ENCODE measurements at regions not wholly inside any gene's neighbourhood (a gene's known extent, or its start where the extent isn't known, plus 50 kb on each side); places are given as distances from the start of the nearest gene placed in this dataset.

GRCh38 chr12:40508421-40508820 lies 183.8 kb upstream of the CNTN1 start:
- no peak for TF ChIP-seq CTCF (IDR thresholded peaks at IDR 0.05)
- Mint-ChIP-seq H3K4me1 (ENCODE audit: unreplicated experiment) (no peaks in the 10 kb centered on the region), H3K9me3 (ENCODE audit: unreplicated experiment) (peaks cover 9% of the 10 kb centered on the region), H3K4me3 (ENCODE audit: unreplicated experiment) (no peak overlapping the region), H3K27me3 (ENCODE audit: unreplicated experiment) (no peaks in the 10 kb centered on the region), H3K27ac (ENCODE audit: unreplicated experiment) (no peak overlapping the region), H3K36me3 (ENCODE audit: unreplicated experiment) (no peaks in the 10 kb centered on the region)
- no peak for DNase-seq (ENCODE audit: extremely low spot score, unreplicated experiment)

GRCh38 chr12:40511341-40511740 lies 180.9 kb upstream of the CNTN1 start:
- no peaks in the 10 kb centered on the region for H3K4me1 Mint-ChIP-seq (ENCODE audit: unreplicated experiment)
- no peak overlapping the region for H3K4me3 Mint-ChIP-seq (ENCODE audit: unreplicated experiment)
- H3K9me3 Mint-ChIP-seq (ENCODE audit: unreplicated experiment), result peaks cover 9% of the 10 kb centered on the region
- no peak for TF ChIP-seq CTCF (IDR thresholded peaks at IDR 0.05)
- no peaks in the 10 kb centered on the region for H3K36me3 Mint-ChIP-seq (ENCODE audit: unreplicated experiment)
- DNase-seq (ENCODE audit: extremely low spot score, unreplicated experiment), result no peak
- H3K27ac Mint-ChIP-seq (ENCODE audit: unreplicated experiment), result no peak overlapping the region
- H3K27me3 Mint-ChIP-seq (ENCODE audit: unreplicated experiment), result no peaks in the 10 kb centered on the region

- Mint-ChIP-seq H3K9me3 (ENCODE audit: unreplicated experiment) (peaks cover 5% of the 10 kb centered on the region), H3K36me3 (ENCODE audit: unreplicated experiment) (no peaks in the 10 kb centered on the region), H3K27me3 (ENCODE audit: unreplicated experiment) (no peaks in the 10 kb centered on the region), H3K4me3 (ENCODE audit: unreplicated experiment) (no peak overlapping the region), H3K4me1 (ENCODE audit: unreplicated experiment) (no peaks in the 10 kb centered on the region), H3K27ac (ENCODE audit: unreplicated experiment) (no peak overlapping the region)
- DNase-seq (ENCODE audit: extremely low spot score, unreplicated experiment), result no peak
- no peak for TF ChIP-seq CTCF (IDR thresholded peaks at IDR 0.05)
These were observed 177.0 kb upstream of the CNTN1 start for GRCh38 chr12:40515041-40515816.

- H3K9me3 Mint-ChIP-seq (ENCODE audit: unreplicated experiment), result no peaks in the 10 kb centered on the region
- H3K27me3 Mint-ChIP-seq (ENCODE audit: unreplicated experiment), result no peaks in the 10 kb centered on the region
- TF ChIP-seq CTCF (IDR thresholded peaks at IDR 0.05), result no peak
- no peak overlapping the region for H3K27ac Mint-ChIP-seq (ENCODE audit: unreplicated experiment)
- no peak overlapping the region for H3K4me3 Mint-ChIP-seq (ENCODE audit: unreplicated experiment)
- H3K36me3 Mint-ChIP-seq (ENCODE audit: unreplicated experiment), result no peaks in the 10 kb centered on the region
- H3K4me1 Mint-ChIP-seq (ENCODE audit: unreplicated experiment), result no peaks in the 10 kb centered on the region
- DNase-seq (ENCODE audit: extremely low spot score, unreplicated experiment), result no peak
These were observed 169.4 kb upstream of the CNTN1 start for GRCh38 chr12:40522837-40523236.

GRCh38 chr12:40525054-40525453 lies 167.2 kb upstream of the CNTN1 start:
- H3K27ac Mint-ChIP-seq (ENCODE audit: unreplicated experiment), result no peak overlapping the region
- no peaks in the 10 kb centered on the region for H3K36me3 Mint-ChIP-seq (ENCODE audit: unreplicated experiment)
- TF ChIP-seq CTCF (IDR thresholded peaks at IDR 0.05), result no peak
- no peaks in the 10 kb centered on the region for H3K9me3 Mint-ChIP-seq (ENCODE audit: unreplicated experiment)
- no peaks in the 10 kb centered on the region for H3K4me1 Mint-ChIP-seq (ENCODE audit: unreplicated experiment)
- no peak for DNase-seq (ENCODE audit: extremely low spot score, unreplicated experiment)
- no peaks in the 10 kb centered on the region for H3K27me3 Mint-ChIP-seq (ENCODE audit: unreplicated experiment)
- H3K4me3 Mint-ChIP-seq (ENCODE audit: unreplicated experiment), result no peak overlapping the region
